ENCODE measurements at regions not wholly inside any gene's neighbourhood (a gene's known extent, or its start where the extent isn't known, plus 50 kb on each side); places are given as distances from the start of the nearest gene placed in this dataset.

GRCh38 chr1:73671530-73671929 is 526.4 kb downstream of the LRRIQ3 start:
- TF ChIP-seq GATA2 (IDR thresholded peaks at IDR 0.05; ENCODE audit: low read depth, low read length) (no peak), GATA3 (IDR thresholded peaks at IDR 0.05; ENCODE audit: low read depth, low read length) (no peak)

Data from SH-SY5Y (cell line).